GM19372 (cell line): ENCODE measurements at regions not wholly inside any gene's neighbourhood (a gene's known extent, or its start where the extent isn't known, plus 50 kb on each side); places are given as distances from the start of the nearest gene placed in this dataset.
"Not testable (repeated sequence)": the region's sequence is repeated elsewhere in the genome, so short reads cannot be mapped to it uniquely, and the experiment has no call there.

Experiments used
- ATAC-seq: cut with Tn5 transposase; IDR thresholded peaks from one replicate; pipeline ENCODE4 v1.9.1; 2021; ENCODE audit warnings: mild to moderate bottlenecking, low read depth, moderate library complexity; ENCODE audit not compliant: unreplicated experiment

GRCh38 chr15:31723019-31723418 is 307.3 kb upstream of the CHRNA7 start:
- not testable (repeated sequence) for ATAC-seq

- not testable (repeated sequence) for ATAC-seq
These were observed 305.4 kb upstream of the CHRNA7 start for GRCh38 chr15:31724903-31725302.

- not testable (repeated sequence) for ATAC-seq
These were observed 304.7 kb upstream of the CHRNA7 start for GRCh38 chr15:31725619-31726018.

- no peak for ATAC-seq
These were observed 302.7 kb upstream of the CHRNA7 start for GRCh38 chr15:31727612-31728011.

- no peak for ATAC-seq
These were observed 297.6 kb upstream of the CHRNA7 start for GRCh38 chr15:31732726-31733125.

GRCh38 chr15:31733424-31733823 is 296.9 kb upstream of the CHRNA7 start:
- no peak for ATAC-seq

- no peak for ATAC-seq
These were observed 290.1 kb upstream of the CHRNA7 start for GRCh38 chr15:31740203-31740602.

GRCh38 chr15:31745841-31746240 is 284.5 kb upstream of the CHRNA7 start:
- no peak for ATAC-seq

GRCh38 chr15:31752065-31752762 is 278.1 kb upstream of the CHRNA7 start:
- no peak for ATAC-seq

GRCh38 chr15:31752905-31753304 is 277.4 kb upstream of the CHRNA7 start:
- no peak for ATAC-seq

- ATAC-seq, result no peak
These were observed 272.2 kb upstream of the CHRNA7 start for GRCh38 chr15:31758126-31758525.

GRCh38 chr15:31768055-31768454 is 262.3 kb upstream of the CHRNA7 start:
- ATAC-seq, result no peak

- no peak for ATAC-seq
These were observed 256.3 kb upstream of the CHRNA7 start for GRCh38 chr15:31774045-31774444.

GRCh38 chr15:31776039-31776438 is 254.3 kb upstream of the CHRNA7 start:
- no peak for ATAC-seq

GRCh38 chr15:31781261-31781660 is 249.1 kb upstream of the CHRNA7 start:
- no peak for ATAC-seq

- no peak for ATAC-seq
These were observed 248.1 kb upstream of the CHRNA7 start for GRCh38 chr15:31782016-31782783.

- ATAC-seq, result no peak
These were observed 247.4 kb upstream of the CHRNA7 start for GRCh38 chr15:31782951-31783350.

GRCh38 chr15:31786360-31786759 is 244.0 kb upstream of the CHRNA7 start:
- no peak for ATAC-seq

- no peak for ATAC-seq
These were observed 242.2 kb upstream of the CHRNA7 start for GRCh38 chr15:31788104-31788503.

GRCh38 chr15:31792611-31793199 is 237.6 kb upstream of the CHRNA7 start:
- no peak for ATAC-seq

- no peak for ATAC-seq
These were observed 231.0 kb upstream of the CHRNA7 start for GRCh38 chr15:31799319-31799714.
